GM12892 (cell line): ENCODE measurements at regions not wholly inside any gene's neighbourhood (a gene's known extent, or its start where the extent isn't known, plus 50 kb on each side); places are given as distances from the start of the nearest gene placed in this dataset.

Experiments
- DNase-seq: peaks from one replicate; pipeline ENCODE4 v3.0.0; 2011; ENCODE audit not compliant: insufficient read length
- FAIRE-seq: peaks from 2 replicates; lab custom pipeline; 2011; peaks lifted over from hg19 to GRCh38; lab: Jason Lieb, UNC
- POLR2A ChIP-seq: IDR thresholded peaks from 2 replicates; pipeline ENCODE4 v1.6.1; 2011; ENCODE audit warnings: low read depth, low read length, control low read depth
- POLR2AphosphoS5 ChIP-seq: IDR thresholded peaks from 2 replicates; pipeline ENCODE4 v1.6.1; 2011; ENCODE audit warnings: low read depth, low read length, control low read depth
- TAF1 ChIP-seq: IDR thresholded peaks from 2 replicates; pipeline ENCODE4 v1.6.1; 2011; ENCODE audit warnings: low read depth, mild to moderate bottlenecking, control low read depth, low read length, borderline replicate concordance

GRCh38 chr5:27995867-27996266 is 957.5 kb upstream of the CDH9 start:
- no peak for FAIRE-seq

GRCh38 chr5:27978322-27978721 is 939.9 kb upstream of the CDH9 start:
- FAIRE-seq = no peak
- TF ChIP-seq POLR2AphosphoS5 (no peak), TAF1 (no peak), POLR2A (no peak)
- no peak for DNase-seq

More at GRCh38 chr5:27995867-27996266, 957.5 kb upstream of the CDH9 start:
- no peak for DNase-seq
- TF ChIP-seq POLR2A (no peak), POLR2AphosphoS5 (no peak), TAF1 (no peak)

GRCh38 chr5:27969157-27969556 is 930.8 kb upstream of the CDH9 start:
- TF ChIP-seq POLR2AphosphoS5 = no peak
- TF ChIP-seq TAF1 = no peak
- TF ChIP-seq POLR2A = no peak
- DNase-seq (no peak), FAIRE-seq (no peak)

- DNase-seq (no peak), FAIRE-seq (no peak)
- TF ChIP-seq POLR2AphosphoS5 = no peak
- no peak for TF ChIP-seq TAF1
- TF ChIP-seq POLR2A = no peak
Observed at GRCh38 chr5:27963050-27963783, 924.8 kb upstream of the CDH9 start.

GRCh38 chr5:27962198-27962597 is 923.8 kb upstream of the CDH9 start:
- FAIRE-seq (no peak), DNase-seq (no peak)
- TF ChIP-seq POLR2A (no peak), TAF1 (no peak), POLR2AphosphoS5 (no peak)

GRCh38 chr5:27947088-27947487 is 908.7 kb upstream of the CDH9 start:
- FAIRE-seq (no peak), DNase-seq (no peak)
- TF ChIP-seq POLR2AphosphoS5 (no peak), TAF1 (no peak), POLR2A (no peak)

- DNase-seq (no peak), FAIRE-seq (no peak)
- no peak for TF ChIP-seq POLR2A
- no peak for TF ChIP-seq POLR2AphosphoS5
- no peak for TF ChIP-seq TAF1
Observed at GRCh38 chr5:27944471-27944870, 906.1 kb upstream of the CDH9 start.

- DNase-seq (no peak), FAIRE-seq (no peak)
- no peak for TF ChIP-seq TAF1
- TF ChIP-seq POLR2AphosphoS5 = no peak
- no peak for TF ChIP-seq POLR2A
Observed at GRCh38 chr5:27938989-27939388, 900.6 kb upstream of the CDH9 start.

GRCh38 chr5:27928060-27928459 is 889.7 kb upstream of the CDH9 start:
- FAIRE-seq (no peak), DNase-seq (no peak)
- TF ChIP-seq TAF1 (no peak), POLR2A (no peak), POLR2AphosphoS5 (no peak)

- TF ChIP-seq POLR2A = no peak
- no peak for DNase-seq
- no peak for FAIRE-seq
Observed at GRCh38 chr5:27911216-27911615, 872.8 kb upstream of the CDH9 start.

- no peak for DNase-seq
- TF ChIP-seq POLR2A = no peak
- TF ChIP-seq TAF1 = no peak
- no peak for TF ChIP-seq POLR2AphosphoS5
- FAIRE-seq = no peak
Observed at GRCh38 chr5:27908341-27908740, 870.0 kb upstream of the CDH9 start.

- FAIRE-seq (no peak), DNase-seq (no peak)
- TF ChIP-seq POLR2A (no peak), POLR2AphosphoS5 (no peak), TAF1 (no peak)
Observed at GRCh38 chr5:27906931-27907601, 868.7 kb upstream of the CDH9 start.

- no peak for TF ChIP-seq POLR2A
- TF ChIP-seq TAF1 = no peak
- no peak for TF ChIP-seq POLR2AphosphoS5
- no peak for FAIRE-seq
- DNase-seq = no peak
Observed at GRCh38 chr5:27906481-27906880, 868.1 kb upstream of the CDH9 start.
